ENCODE measurements at regions not wholly inside any gene's neighbourhood (a gene's known extent, or its start where the extent isn't known, plus 50 kb on each side); places are given as distances from the start of the nearest gene placed in this dataset.

DNA sequence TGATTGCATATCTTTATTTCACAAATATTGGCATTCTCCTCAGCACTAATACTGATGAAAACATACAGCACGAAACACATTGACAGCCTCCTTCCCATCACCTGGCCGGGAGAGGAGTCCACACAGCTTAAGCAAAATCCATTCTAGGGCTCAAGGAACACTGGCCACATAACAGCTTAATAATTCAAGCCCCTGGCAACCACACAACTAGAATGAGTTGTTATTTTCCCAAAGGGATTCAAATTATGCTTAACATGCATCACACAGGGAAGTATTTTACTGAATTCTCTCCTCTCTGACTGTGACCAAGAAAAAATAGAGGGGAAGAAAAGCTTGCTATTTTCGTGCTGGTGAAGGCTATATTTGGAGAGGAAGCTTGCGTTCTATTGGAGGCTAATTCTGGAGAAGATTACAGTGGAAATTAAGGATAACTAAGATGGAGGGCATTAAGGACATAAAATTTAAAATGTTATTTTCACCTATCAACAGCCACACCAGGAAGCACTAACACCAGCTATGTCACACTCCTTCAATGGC is 198.5 kb downstream of the ADGRG6 start:
- DNase-seq (ENCODE audit: low spot score): no peak

DNA sequence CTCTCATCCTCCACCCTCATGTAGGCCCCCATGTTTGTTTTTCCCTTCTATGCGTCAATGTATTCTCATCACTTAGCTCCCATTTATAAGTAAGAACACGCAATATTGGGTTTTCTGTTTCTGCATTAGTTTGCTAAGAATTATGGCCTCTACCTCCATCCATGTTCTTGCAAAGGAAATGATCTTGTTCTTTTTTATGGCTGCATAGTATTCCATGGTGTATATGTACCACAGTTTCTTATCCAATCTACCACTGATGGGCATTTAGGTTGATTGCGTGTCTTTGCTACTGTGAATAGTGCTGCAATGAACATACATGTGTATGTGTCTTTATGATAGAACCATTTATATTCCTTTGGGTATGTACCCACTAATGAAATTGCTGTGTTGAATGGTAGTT is 200.0 kb downstream of the ADGRG6 start:
- DNase-seq (ENCODE audit: low spot score): no peak

DNA sequence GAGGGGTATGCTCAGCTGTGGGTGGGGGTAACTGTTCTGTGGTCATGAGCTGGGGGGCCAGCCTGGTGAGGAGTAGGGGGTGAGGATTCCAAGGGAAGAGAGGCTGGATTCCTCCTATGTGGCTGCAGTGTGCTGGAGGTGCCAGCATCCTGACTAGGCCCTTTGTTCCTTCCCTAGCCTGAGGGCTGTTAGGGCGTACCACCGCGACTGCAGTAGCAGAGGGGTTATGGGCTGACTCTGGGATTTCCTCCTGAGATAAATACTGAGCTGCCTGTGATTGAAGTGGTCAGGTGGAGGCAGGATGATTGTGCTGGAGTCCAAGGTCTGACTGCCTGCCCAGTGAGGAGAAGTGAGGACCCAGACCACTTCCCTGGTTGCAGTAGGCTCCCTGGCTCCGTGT is 205.3 kb downstream of the ADGRG6 start:
- no peak for DNase-seq (ENCODE audit: low spot score)

DNA sequence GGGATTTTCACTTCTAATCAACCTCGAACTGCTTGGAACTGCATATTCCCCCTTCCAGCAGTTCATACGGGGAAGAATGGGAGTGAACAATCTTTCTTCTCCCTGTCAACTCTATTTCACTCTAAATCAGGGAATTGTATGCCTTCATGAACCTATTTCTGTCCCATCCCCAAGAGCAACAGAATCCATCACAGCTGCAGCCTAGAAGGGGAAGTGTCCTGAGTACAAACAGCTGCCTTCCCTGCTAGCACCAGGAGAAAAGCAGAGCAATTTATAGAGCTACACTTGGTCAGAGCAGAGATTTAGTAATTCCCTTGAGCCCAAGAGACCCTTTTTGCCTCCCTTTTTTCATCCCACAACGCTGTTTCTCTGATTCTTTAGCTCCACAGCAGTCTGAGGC is 208.4 kb downstream of the ADGRG6 start:
- no peak for DNase-seq (ENCODE audit: low spot score)

DNA sequence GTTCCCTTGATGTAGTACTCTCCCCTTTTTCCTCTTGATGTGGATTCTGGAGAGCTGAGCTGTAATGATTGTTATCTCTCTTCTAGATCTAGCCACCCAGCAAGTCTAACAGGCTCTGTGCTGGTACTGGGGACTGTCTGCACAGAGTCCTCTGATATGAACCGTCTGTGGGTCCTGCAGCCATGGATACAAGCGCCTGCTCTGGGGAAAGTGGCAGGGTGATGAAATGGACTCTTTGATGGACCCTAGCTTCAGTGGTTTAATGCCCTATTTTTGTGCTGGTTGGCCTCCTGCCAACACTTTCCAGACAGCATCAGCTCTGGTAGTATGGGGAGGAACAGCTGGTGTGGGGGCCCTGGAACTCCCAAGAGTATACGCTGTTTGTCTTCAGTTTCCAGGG is 216.3 kb downstream of the ADGRG6 start:
- no peak for DNase-seq (ENCODE audit: low spot score)

DNA sequence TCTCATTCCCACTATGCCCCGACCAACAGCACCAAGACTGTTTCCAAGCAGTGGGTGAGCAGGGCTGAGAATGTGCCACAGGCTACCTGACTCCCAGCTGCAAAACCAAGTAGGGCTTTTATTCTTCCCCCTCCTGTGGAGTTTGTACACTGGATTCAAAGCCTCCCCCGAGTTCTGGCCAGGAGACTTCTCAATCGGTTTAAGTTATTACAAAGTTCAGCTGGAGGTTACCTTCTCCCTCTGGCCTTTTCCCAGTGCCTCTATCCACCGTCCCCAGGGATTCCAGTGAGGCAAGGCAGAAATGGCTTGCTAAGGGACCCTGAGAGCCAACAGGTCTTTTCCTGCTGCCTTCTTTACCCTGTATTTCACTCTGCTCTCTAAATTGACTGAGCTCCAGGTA is 217.0 kb downstream of the ADGRG6 start:
- no peak for DNase-seq (ENCODE audit: low spot score)

DNA sequence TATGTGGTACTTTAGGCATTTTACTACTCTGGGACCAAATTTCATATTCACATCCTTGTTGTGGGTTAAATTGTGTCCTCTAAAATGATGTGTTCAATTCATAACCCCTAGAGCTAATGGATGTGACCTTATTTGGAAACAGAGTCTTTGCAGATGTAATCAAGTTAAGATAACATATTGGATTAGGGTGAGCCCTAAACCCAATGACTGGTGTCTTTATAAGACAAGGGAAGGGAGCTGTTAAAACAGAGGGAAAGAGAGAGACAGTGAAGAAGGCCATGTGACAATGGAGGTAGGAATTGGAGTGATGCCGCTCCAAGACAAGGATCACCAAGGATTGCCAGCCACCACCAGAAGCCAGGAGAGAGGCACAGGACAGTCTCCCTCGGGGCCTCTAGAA is 220.0 kb downstream of the ADGRG6 start:
- DNase-seq (ENCODE audit: low spot score): no peak

DNA sequence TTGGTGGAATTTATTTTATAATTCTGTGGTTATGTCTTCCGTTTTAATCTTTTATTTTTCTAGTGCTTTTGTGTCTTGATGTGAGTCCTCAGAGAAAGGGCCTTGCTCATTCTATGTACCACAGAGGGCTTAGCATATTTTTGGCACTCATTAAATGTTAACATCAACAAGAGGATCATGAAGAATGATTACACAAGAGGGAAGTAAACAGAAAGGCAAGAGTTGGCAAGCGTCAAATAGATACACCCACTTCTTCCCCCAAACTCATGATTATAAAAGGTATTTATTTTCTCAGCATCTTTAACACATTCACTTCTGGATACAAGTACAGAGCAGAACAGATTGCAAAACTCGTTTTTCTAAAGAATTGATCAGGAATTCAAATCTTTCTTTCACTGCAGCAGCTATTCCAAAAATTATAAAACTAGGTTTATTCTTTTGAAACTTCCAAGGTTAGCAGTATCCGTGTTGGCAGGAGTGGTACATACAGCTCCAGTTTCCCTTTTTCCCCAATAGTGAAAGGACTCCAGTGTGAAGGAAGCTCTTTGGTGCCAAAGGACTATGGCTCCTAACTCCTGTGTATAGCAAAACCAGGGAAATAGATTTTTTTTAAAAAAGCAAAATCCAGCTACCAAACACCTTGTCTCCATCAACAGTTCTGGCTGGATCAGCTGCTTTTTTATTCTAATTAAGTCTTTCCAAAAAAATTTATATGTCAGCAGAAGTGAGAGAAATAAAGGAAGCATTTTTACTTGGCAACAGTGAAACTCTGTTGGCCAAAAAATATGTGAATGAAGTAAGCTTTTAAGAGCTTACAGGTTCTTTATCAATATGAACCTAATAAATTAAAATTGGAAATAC is 221.9 kb downstream of the ADGRG6 start:
- no peak for DNase-seq (ENCODE audit: low spot score)

DNA sequence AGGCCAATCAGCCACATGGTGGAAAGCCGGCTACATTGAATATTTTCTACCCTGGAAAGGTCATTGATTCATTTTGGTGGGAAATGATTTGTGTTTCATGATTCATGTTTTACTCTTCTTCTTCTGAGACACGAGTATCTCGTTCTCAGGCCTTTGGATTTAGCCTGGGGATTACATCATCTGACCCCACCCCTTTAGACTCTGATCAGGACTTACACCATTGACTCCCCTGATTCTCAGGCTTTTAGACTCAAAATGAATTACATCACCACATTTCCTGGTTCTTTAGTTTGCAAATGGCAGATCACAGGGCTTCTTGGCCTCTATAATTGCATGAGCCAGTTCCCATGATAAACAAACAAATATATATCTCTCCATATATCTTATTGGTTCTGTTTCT is 228.8 kb downstream of the ADGRG6 start:
- no peak for DNase-seq (ENCODE audit: low spot score)

DNA sequence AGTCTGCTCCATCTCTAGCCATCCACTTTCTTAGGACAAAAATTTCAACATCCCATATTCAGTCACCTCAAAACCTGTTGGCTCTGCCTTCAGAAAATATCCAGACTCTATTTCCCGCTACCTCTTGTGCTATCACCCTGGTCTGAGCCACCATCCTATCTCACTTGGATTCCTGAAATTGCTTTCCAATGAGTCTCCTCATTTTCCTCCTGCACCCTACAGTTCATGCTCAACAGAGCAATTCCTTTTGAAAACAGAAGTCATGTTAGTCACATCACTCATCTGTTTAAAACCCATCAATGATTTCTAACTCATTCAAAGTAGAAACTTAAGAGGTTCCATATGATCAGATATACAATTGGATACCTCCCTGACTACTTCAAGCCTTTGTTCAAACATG is 229.9 kb downstream of the ADGRG6 start:
- DNase-seq (ENCODE audit: low spot score): no peak

DNA sequence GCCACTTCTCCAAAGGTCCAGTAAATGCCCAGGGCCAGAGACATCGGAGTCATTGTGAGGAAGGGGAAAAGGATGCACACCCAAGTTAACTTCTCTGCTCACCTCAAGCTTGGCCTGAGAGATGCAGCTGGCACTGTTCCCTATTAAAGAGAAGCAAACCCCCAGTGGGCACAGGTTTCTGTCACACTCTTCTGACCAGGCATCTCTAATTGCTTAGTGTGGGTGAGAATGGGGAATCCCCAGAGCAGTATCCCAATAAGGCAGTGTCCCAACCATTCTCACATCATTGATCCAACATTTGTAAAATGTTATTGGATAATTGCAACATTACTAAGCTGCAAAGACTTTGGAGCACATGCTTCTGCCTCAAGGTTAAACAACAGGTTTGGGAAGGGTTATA is 232.3 kb downstream of the ADGRG6 start:
- DNase-seq (ENCODE audit: low spot score): no peak

DNA sequence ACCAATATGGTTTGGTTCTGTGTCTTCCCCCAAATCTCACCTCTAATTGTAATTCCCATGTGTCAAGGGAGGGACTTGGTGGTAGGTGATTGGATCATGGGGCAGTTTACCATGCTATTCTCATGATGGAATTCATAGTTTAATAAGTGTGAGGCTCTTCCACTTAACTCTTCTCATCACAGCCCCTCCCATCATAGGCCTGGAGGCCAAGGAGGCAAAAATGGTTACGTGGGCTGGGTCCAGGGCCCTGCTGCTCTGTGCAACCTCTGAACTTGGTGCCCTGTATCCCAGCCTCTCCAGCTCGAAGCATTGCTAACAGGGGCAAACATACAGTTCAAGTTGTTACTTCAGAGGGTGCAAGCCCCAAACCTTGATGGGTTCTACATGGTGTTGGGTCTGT is 232.7 kb downstream of the ADGRG6 start:
- DNase-seq (ENCODE audit: low spot score): no peak

DNA sequence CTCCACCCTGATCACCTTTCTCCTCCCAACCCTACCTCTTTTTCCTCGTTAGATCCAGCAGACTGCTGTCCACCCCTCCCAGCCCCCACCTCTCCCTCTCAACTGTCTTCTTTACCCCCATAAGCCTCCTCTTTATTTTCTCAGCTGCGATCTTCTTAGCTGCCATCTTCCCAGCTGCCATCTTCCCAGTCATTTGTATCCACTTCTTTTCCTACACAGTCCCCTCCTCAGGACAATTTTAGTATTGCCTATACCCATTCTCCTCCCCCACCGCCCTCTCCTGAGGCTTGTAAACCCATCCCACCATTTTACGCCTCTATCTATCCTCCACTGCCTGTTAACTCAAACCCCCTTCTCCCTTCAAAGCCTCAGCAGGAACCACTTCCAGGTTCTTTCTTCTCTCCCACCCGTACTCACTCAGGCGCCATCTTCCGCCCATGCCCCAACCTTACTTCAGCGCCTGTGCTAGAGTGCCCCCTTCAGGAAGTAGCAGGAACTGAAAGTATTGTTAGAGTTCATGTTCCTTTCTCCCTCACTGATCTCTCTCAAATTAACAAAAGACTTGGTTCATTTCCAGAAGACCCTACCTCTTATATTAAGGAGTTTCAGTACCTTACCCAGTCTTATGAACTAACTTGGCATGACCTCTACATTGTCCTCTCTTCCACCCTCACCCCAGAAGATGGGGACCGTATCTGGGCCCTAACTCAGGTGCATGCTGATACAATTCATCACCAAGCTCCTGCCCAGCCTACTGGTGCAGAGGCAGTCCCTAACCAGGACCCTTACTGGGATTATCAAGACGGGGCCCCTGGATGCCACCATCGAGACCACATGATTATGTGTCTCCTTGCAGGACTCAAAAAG is 236.0 kb downstream of the ADGRG6 start:
- DNase-seq (ENCODE audit: low spot score): no peak

DNA sequence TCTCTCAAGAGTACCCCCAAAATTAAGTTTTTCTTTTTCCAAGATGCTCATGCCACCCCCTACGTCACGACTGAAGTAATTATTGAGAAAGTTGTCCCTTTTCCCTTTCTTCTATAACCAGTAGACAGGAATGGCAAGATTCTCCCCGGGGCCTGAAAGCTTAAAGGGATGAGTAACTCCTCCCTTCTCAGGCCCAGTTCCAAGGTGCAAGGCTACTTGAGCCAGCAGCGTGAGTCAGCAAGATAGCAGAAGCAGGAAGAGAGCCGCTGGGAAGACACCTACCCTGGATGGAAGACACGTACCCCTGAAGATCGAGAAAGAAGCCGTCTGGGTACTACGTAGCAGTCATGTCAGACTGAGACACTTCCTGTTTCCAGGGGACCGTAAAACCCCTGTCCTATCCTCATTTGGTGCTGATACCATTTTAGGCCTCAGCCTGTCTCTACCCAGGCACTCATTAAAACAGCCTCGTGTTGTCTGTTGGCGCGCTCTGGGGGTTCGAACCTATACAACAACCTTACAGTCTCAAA is 241.0 kb downstream of the ADGRG6 start:
- peak; percentile 22 for DNase-seq (ENCODE audit: low spot score)

DNA sequence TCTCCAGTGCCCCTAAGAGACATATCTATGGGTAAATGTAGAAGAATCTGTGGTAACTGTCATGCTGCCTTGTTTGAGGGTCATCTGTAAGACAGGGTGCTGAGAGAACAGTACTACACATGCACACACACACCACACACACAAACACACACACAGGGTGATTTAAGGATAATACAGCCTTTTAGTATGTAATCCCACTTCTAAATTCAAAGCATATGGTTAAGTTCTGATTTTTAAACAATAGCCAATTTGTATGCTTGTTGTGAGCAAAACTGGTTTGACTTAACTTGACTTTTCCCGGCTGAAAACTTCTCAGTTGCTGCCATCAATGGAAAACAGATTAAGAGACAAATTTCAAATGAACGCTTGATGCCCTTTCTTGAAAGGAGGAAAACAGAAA is 241.8 kb downstream of the ADGRG6 start:
- DNase-seq (ENCODE audit: low spot score): no peak

DNA sequence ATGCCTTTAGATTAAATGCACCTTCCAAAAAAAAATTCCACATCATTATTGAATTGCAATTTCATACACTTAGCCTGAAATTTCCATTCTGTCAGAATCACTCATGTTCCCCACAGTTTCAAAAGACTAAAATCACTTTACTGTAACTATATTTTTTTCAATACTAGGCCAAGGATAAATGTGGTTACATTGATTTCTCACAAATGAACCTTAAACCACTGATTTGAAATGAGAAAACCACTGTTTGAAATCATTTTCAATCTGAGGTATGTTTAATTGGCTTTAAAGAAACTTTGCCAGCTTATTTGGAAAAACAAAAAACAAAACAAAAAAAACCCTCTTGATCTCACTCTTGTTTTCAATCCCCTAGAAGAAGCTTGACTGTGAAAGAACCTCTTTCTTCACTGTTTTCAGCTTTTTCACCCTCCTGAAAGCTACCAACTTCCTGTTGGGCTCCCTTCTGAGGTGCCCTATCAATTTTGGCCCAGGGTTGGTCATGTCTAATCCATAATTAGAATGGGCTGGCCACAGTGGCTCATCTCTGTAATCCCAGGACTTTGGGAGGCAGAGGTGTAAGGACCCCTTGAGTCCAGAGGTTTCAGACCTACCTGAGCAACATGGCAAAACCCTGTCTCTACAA is 242.5 kb downstream of the ADGRG6 start:
- DNase-seq (ENCODE audit: low spot score): no peak

DNA sequence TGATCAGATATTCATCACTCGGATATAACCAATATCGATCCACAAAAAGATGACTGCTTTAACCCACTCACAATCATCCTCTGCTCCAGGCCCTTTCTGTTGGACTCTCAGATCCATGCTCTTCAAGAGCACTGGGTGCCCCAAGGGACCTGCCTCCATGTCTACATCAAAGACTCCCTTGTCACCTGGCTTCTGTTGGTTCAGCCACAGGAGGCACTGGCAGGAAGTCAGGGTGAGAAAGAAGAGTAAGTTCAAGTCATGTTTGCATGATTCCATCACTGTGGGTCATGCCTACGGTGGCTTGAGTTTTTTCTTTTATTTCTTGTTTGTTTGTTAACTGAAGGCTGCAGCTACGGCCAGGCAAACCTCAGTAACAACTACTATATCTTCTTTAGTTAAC is 243.3 kb downstream of the ADGRG6 start:
- no peak for DNase-seq (ENCODE audit: low spot score)

DNA sequence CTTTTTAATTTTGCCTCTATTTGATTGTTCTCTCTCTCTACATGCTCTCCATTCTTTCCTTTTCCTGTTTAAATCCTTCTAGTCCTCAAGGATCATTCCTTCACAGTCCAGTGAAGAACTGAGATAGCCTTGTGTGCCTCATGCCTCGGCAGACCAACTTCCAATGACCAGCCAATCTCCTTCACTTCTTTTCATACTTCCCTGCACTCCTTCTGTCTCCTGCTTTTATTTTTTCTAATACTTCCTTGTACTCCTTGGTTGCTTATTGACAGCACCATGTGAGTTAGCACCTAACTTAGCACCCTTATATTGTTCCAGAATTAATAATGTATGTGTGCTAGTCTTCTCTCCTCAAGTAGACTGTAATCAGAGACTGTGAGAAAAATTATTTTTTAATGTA is 246.8 kb downstream of the ADGRG6 start:
- no peak for DNase-seq (ENCODE audit: low spot score)

DNA sequence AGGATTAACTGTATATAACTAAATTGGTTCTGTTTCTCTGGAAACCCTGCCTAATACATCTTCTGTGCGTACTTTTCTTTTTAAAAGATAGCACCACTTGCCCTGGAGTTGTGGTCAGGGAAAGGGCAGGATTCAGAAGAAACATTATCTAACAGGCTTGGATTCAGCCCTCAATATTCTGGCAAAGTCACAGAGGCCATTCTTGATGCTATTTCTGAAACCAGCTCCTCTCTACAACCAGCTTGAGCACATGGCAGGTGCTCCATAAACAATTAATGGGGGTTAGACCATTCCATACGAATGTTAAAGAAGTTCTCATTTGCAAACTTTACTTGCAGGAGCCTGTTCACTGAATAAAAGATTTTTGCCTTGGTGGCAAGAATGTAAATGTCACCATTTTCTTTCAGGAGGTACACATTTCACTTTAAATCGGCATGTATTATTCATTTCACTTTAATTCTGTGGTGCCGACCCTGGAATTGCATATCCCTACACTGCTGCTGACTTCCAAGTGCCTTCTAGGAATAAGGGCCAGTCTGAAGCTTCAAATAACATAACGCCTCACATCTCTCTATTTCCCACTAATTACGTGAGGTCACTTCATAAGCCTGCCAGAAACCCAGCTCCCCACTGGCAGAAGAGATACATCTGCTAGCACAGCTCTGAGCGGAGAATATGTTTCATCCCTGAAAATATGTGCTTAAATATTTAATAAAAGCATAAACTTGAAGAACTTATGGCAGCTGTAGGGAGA is 248.7 kb downstream of the ADGRG6 start:
- no peak for DNase-seq (ENCODE audit: low spot score)

DNA sequence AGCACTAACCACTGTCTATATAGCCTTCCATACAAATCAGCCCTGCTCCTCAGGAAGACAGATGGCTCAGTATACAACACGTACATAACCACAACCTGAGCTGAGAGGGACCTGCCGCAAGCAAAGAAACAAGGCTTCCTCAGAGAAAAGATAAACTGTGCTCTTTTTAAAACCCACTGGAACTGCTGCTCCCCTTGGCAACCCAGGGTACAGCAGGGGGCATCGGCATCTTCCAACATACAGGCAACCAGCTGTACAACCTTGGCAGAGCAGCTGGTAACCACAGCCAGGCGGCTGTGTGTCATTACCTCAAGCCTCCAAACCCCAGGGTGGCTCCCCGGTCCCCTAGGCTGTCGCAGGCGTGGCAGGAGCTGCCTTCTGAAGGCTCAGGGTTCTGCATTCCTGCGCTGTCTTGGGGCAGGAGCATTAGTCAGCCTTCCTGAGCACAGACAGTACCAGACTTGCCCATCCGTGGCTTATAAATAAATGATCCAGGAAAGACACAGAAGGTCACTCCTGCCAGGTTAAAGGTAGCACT is 249.5 kb downstream of the ADGRG6 start:
- DNase-seq (ENCODE audit: low spot score): peak; percentile 17

DNA sequence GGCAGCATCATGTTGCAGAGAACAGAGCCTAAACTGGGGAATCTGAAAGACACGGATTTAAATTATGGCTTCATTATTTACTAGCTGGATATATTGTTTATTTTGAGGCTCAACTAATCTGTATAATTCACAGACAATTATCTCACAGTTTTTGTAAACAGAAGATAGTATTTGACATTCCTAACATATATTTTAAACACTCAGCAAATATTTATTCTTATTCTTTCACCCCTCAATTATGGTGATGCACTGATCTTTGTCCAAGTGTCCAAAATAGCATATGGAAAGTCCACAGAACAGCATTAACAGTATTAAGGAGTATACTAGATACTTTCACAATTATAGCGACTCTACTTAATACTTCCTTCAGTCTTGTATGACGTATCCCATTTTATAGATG is 257.0 kb downstream of the ADGRG6 start:
- no peak for DNase-seq (ENCODE audit: low spot score)
